ENCODE measurements at regions not wholly inside any gene's neighbourhood (a gene's known extent, or its start where the extent isn't known, plus 50 kb on each side); places are given as distances from the start of the nearest gene placed in this dataset.

GRCh38 chr14:98756749-98757148 lies 515.2 kb downstream of the BCL11B start:
- peaks cover 0 to 3% (median 0%) of the 10 kb centered on the region in 3 donors for H3K9me3 ChIP-seq
- intact Hi-C loops (cut with DNase I; ENCODE audit: low total_unique reads), result no loop called here

GRCh38 chr14:98758440-98758839 lies 513.6 kb downstream of the BCL11B start:
- no peak for DNase-seq
- Histone ChIP-seq H3K27me3 (no peaks in the 10 kb centered on the region), H3K36me3 (no peaks in the 10 kb centered on the region), H3K9me3 (peaks cover 0 to 3% (median under 1%) of the 10 kb centered on the region in 3 donors), H3K27ac (no peak overlapping the region), H3K4me1 (no peaks in the 10 kb centered on the region), H3K4me3 (no peak overlapping the region)
- intact Hi-C loops (cut with DNase I; ENCODE audit: low total_unique reads), result no loop called here
- TF ChIP-seq CTCF (IDR thresholded peaks at IDR 0.05), result no peak

More at GRCh38 chr14:98756749-98757148, 515.2 kb downstream of the BCL11B start:
- Histone ChIP-seq H3K4me1 (no peaks in the 10 kb centered on the region), H3K27ac (no peak overlapping the region), H3K4me3 (no peak overlapping the region), H3K27me3 (no peaks in the 10 kb centered on the region), H3K36me3 (no peaks in the 10 kb centered on the region)
- no peak for DNase-seq
- TF ChIP-seq CTCF (IDR thresholded peaks at IDR 0.05), result no peak

DNA sequence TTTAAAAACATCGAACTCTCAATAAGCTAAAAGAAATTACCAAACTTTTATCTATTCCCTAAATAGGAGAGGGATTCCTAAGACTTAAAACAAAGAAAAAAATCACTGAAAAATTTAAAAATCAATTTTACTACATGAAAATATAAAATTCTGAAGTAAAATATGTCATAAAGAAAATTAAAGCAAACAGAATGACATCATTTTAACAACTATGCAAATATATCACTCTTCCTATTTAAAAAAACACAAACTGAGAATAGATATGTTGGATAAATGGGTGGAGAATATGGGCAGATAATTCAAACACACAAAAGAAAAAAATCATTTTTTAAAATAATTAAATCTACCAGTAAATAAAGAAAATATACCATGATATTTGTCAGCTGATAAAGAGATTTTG lies 510.0 kb downstream of the BCL11B start:
- H3K4me3 ChIP-seq, result no peak overlapping the region
- peaks cover 0 to 4% (median 0%) of the 10 kb centered on the region in 3 donors for H3K9me3 ChIP-seq
- H3K36me3 ChIP-seq, result no peaks in the 10 kb centered on the region
- no peaks in the 10 kb centered on the region for H3K4me1 ChIP-seq
- no peak for TF ChIP-seq CTCF (IDR thresholded peaks at IDR 0.05)
- H3K27ac ChIP-seq, result no peak overlapping the region
- no peak for DNase-seq
- no peaks in the 10 kb centered on the region for H3K27me3 ChIP-seq
- intact Hi-C loops (cut with DNase I; ENCODE audit: low total_unique reads), result no loop called here

GRCh38 chr14:98766818-98767217 lies 505.2 kb downstream of the BCL11B start:
- intact Hi-C loops (cut with DNase I; ENCODE audit: low total_unique reads), result no loop called here
- DNase-seq, result peak in 1 of 2 donors; percentile 33
- H3K27me3 ChIP-seq, result no peaks in the 10 kb centered on the region

DNA sequence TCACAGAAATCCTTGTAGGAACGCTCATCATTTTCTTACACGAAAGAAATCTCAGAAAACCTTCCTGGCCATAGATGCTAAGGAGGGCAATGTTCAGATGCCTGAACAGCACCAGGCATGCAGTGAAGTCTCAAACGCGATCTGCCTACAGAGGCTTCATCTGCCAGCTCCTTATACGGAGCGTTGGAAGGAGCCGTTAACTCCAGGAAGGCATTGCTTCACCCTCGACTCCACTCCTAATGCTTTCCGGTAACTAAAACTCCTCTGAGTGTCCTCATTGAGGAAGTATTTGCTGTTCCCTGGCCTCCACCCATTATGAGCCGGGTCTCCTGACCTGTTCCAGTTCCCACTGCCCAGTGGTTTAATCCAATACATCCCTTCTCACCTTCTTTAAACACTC lies 502.7 kb downstream of the BCL11B start:
- no peaks in the 10 kb centered on the region for H3K4me1 ChIP-seq
- no peak for TF ChIP-seq CTCF (IDR thresholded peaks at IDR 0.05)
- H3K4me3 ChIP-seq, result no peak overlapping the region
- H3K27me3 ChIP-seq, result no peaks in the 10 kb centered on the region
- no peak for DNase-seq
- H3K27ac ChIP-seq, result no peak overlapping the region
- H3K9me3 ChIP-seq, result no peaks in the 10 kb centered on the region
- intact Hi-C loops (cut with DNase I; ENCODE audit: low total_unique reads), result no loop called here
- no peaks in the 10 kb centered on the region for H3K36me3 ChIP-seq

More at GRCh38 chr14:98766818-98767217, 505.2 kb downstream of the BCL11B start:
- Histone ChIP-seq H3K4me1 (no peaks in the 10 kb centered on the region), H3K27ac (no peak overlapping the region), H3K36me3 (no peaks in the 10 kb centered on the region), H3K4me3 (no peak overlapping the region), H3K9me3 (peaks cover 0 to 4% (median 0%) of the 10 kb centered on the region in 3 donors)
- no peak for TF ChIP-seq CTCF (IDR thresholded peaks at IDR 0.05)

- Histone ChIP-seq H3K27ac (no peak overlapping the region), H3K4me3 (no peak overlapping the region), H3K9me3 (no peaks in the 10 kb centered on the region), H3K36me3 (no peaks in the 10 kb centered on the region), H3K4me1 (no peaks in the 10 kb centered on the region), H3K27me3 (no peaks in the 10 kb centered on the region)
- no peak for TF ChIP-seq CTCF (IDR thresholded peaks at IDR 0.05)
- no peak for DNase-seq
- intact Hi-C loops (cut with DNase I; ENCODE audit: low total_unique reads), result no loop called here
These were observed 501.8 kb downstream of the BCL11B start for GRCh38 chr14:98770151-98770550.
